ENCODE measurements at regions not wholly inside any gene's neighbourhood (a gene's known extent, or its start where the extent isn't known, plus 50 kb on each side); places are given as distances from the start of the nearest gene placed in this dataset.
"Not testable (repeated sequence)": the region's sequence is repeated elsewhere in the genome, so short reads cannot be mapped to it uniquely, and the experiment has no call there.

DNA sequence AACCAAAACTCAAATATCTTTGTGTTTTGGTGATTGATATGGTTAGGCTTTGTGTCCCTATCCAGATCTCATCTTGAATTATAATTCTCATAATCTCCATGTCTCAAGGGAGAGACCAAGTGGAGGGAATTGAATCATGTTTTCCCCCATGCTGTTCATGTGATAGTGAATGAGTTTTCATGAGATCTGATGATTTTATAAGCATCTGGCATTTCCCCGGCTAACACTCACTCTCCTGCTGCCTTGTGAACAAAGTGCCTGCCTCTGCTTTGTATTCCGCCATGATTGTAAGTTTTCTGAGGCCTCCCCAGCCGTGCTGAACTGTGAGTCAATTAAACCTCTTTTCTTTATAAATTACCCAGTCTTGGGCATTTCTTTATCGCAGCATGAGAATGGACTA is 419.5 kb downstream of the SH2D4B start:
- no peak for DNase-seq

DNA sequence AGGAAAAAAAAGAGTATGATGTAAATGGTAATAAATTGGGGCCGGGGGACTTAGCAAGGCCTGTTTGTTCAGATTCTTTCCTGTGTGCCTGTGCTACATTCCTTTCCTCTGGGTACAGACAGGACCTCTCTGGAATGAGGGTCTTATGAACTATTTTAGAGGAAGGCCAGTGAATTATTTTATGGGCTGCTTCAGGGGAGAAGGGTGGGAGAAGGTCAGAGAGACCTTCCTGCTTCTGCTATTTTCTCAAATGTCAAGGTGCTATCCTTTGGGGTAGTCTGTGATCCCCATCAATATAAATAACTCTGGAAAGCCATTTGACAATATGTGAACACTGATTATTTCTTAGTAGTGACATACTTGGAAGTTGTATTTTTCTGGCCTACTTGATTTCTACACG is 426.5 kb downstream of the SH2D4B start:
- no peak for DNase-seq

GRCh38 chr10:80964955-80965614 is 427.4 kb downstream of the SH2D4B start:
- DNase-seq = no peak

DNA sequence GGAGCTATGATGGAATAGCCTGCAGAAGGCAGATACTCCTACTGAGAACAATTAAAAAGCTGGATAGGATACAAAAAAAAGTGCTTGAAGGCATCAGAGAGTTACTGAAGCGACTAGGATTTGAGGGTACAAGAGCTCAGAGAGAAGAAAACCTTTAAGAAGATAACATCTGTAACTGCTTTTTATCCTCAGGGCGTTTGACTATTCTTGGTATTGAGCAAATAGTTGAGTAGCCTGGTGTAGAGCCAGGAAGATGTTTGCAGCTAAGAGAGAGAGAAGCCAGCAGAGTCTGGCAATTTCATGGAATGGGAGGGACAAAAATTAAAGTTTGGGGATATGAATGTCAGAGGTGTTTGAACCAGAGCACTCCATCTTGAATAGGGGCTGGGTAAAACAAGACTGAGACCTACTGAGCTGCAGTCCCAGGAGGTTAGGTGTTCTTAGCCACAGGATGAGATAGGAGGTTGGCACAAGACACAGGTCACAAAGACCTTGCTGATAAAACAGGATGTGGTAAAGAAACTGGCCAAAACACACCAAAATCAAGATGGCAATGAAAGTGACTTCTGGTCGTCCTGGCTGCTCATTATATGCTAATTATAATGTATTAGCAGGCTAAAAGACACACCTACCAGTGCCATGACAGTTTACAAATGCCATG is 428.8 kb downstream of the SH2D4B start:
- no peak for DNase-seq

DNA sequence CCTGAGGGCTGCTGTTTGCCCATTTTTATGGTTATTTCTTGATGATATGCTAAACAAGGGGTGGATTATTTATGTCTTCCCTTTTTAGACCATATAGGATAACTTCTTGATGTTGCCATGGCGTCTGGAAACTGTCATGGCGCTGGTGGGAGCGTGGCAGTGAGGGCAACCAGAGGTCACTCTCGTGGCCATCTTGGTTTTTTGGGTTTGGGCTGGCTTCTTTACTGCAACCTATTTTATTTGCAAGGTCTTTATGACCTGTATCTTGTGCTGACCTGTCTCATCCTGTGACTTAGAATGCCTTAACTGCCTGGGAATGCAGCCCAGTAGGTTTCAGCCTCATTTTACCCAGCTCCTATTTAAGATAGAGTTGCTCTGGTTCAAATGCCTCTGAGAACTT is 429.7 kb downstream of the SH2D4B start:
- DNase-seq = not testable (repeated sequence)

DNA sequence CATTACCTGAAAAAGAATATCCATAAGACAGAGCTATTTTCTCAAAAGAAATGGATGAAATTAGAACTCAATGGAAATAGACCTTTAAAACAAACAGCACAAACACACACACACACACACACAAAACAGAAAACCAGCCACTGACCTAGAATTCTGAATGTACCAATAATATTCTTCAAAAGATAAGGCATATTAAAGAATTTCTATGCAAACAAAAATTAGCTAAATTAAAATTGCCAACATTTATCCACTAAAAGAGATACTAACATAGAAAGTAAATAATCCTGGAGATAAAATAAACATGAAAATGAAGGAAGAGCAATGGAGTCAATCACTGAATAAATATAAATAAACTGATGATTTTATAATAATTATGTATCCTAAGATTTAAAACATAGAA is 431.2 kb downstream of the SH2D4B start:
- DNase-seq = no peak

DNA sequence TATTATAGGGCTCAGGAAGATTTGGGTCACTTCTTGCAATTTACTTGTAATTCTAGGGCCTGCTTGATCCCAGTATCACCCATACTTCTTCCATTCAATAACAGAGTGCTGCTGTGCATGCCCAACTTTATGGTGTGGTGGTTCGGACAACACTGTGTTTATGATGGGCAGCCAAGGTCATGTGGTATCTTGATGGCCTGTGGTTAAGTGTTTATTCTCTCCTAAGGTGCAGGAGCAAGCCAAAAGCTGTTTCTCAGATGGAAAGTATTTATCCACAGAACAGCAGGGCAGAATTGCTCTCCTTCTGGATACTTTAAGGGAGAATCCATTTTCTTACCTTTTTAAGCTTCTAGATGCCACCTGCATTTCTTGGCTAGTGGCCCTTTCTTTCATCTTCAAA is 433.8 kb downstream of the SH2D4B start:
- no peak for DNase-seq

DNA sequence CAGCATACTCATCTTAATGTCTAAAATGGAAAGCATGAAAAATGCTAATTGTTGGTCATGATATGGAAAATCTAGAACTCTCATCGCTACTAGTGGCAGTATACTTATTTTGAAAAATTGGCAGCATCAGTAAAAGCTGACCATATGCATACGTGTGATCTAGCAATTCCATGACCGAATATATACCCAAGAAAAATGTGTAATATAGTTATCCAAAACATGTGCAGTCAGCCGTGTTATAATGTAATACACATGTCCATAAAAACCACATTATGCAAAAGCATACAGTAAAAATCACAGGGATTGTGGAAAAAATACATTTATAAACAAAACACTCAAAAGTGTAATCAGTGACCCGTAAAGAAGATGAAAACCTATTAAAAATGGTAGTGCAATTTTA is 439.0 kb downstream of the SH2D4B start:
- DNase-seq = no peak

DNA sequence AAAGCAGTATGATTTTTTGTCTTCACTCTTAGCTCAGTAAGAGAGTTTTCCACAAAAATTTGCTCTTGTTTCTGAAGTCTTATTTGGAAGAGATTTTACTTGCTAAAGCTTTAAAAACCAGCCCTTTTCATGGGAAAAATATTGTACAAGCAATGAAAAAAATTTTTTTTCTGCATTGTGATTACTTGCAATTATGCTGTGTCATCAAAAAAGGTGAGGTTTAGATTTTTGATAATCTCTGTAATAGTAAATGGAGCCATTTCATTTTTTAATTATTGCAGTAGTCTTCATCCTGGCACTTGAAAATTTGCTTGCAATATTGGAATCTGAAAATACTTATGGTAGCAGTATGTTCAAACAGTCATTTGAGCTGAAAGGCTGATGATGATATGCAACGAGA is 447.4 kb downstream of the SH2D4B start:
- no peak for DNase-seq

GRCh38 chr10:80986596-80986995 is 448.9 kb downstream of the SH2D4B start:
- no peak for DNase-seq

- DNase-seq = no peak
These were observed 451.1 kb downstream of the SH2D4B start for GRCh38 chr10:80988755-80989154.

- DNase-seq = no peak
These were observed 459.0 kb downstream of the SH2D4B start for GRCh38 chr10:80996615-80997193.

GRCh38 chr10:81000781-81001180 is 463.1 kb downstream of the SH2D4B start:
- DNase-seq = no peak

DNA sequence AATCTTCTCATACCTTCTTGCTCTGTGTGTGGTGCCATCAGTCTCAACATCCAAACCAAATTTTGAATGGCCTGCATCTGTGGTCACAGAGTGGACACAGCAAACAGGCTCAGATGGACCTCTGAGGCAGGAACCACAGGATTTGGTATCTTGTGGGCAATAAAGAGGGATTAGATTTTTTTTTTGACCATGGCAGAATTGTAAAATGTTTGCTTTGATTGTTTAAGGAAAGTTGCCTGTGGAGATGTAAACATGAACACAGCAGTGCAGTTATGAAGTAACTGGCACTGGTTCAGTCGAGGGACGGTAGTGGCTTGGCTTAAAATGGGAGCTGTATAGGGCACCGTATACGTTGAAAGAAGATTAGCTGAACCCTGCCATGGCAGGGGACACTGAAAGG is 464.7 kb downstream of the SH2D4B start:
- DNase-seq = no peak

- DNase-seq = no peak
These were observed 470.2 kb downstream of the SH2D4B start for GRCh38 chr10:81007872-81008271.

DNA sequence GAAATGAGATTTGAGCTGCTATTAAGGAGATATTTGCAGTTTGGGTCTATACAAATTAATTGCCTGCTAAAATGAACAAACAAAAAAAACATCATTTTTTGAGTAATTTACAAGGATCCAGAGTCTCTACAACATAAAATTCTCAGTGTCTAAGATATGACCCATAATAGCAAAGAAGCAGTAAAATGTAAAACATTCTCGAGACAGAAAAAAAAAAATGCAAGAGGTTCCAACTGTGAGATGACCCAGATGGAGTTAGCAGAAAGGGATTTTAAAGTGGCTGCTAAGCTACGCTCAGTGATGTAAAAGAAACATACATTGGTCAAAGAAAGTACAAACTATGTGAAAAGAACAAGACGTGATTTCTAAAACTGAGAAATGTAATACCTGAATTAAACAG is 471.0 kb downstream of the SH2D4B start:
- no peak for DNase-seq

DNA sequence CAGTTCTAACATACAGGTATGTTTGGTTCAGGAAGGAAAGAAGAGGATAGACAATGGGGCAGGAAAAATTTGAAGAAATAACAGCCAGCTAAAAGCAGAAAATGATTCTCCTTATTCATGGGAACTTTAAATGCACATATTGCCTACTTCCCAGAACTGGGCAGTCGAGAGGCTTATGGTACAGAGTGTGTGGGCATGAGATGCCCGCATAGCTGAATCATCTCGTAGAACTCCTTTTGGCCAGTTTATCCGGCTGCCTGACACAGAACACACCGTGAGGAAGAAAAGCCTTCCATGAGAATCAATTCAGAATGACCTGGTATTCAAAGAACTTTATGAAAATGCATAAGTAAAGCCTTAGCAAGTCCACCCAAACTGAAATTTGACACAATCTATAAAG is 471.6 kb downstream of the SH2D4B start:
- no peak for DNase-seq

DNA sequence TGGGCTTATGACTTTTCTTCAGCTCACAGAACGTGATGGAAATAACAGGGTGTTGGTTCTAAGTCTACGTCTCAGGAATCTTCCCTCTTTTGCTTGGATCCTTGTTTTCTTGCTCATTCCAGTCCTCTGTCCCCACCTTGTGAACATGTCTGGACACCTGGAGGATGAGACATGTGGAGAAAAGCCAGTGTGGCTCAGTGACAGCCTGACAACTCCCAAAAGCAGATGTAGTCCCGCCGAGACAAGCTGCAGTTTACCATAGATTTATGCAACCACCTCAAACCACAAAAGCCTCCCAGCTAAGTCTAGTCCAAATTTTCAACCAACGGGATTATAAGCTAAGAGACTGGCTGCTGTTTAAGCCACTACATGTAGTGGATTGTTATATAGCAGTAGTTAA is 476.1 kb downstream of the SH2D4B start:
- no peak for DNase-seq

DNA sequence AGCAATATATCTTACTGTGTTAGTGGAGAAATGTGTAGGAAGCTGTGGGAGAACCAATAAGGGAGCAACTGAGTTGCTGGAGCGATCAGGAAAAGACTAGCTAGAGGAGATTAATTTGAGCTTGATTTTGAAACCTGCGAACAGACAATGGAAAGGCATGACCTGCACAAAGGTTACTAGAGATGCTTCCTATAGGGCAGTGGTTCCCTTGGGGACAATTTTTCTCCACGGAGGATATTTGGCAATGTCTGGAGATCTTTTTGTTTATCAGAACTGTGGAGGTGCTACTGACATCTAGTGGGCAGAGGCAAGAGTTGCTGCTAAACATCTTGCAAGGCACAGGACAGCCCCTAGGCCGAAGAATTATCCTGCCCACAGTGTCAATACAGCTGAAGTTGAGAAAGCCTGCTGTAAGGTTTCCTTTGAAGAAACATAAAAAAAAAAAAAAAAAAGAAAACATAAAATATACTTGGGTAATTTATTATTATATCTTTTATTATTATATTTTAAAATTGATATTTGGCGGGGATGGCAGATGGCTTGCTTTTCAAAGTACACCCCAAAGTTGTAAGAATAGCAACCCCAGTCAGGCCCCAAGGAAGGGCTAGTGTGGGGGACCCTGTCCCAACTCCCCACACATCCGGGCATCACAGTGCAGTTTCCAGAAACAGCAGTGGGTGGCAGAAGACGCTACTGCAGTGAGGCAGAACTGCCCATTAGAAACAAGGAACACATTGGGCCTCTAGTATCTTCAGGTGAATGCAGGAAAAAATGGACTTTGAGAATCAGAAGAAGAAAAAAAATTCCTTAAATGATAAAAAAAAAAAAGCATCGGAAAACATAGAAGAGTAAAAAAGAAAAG is 481.6 kb downstream of the SH2D4B start:
- no peak for DNase-seq

DNA sequence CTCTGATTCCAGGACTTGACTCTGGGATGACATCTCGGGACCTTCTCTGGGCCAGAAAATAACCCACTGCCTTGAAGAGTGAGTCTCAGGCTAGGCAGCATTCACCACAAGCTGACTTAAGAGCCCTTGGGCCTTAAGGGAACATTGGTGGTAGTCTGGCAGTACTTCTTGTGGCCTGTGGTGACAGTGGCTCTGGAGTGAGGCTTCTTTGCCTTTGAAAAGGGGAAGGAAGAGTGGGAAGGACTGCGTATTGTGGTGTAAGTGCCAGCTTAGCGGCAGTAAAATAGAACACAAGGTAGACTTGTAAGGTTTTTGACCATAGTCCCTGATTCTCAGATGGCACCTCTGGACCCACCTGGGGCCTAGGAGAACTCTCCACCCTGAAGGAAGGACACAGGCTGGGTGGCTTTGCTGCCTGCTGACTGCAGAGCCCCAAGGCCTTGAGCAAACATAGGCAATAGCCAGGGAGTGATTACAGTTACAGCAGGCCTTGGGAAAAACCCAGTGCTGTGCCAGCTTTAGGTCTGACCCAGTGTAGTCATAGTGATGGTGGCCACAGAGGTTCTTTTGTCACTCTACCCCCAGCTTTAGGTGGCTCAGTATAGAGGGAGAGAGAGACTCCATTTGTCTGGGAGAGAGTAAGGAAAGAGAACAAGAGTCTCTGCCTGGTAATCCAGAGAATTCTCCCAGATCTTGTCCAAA is 483.9 kb downstream of the SH2D4B start:
- DNase-seq = no peak

- no peak for DNase-seq
These were observed 488.9 kb downstream of the SH2D4B start for GRCh38 chr10:81026591-81026990.

GRCh38 chr10:81027223-81027622 is 489.5 kb downstream of the SH2D4B start:
- no peak for DNase-seq

DNA sequence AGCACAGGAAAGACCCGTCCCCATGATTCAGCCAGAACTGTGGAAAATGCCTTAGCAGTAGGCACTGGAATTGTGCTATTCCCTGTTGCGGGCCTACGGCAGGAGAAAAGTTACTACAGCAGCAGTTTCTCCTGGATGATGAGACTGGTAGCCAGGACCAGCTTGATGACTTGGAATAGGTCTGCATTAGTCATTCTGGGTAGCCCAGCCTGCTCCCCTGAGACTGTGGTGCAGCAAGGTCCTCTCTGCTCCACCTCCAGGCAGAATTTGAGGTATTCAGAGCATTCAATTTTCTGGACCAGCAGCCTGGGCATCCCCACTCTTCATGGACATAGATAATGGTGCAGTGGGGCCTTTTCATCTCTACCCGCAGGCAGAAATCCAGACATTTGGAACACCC is 490.0 kb downstream of the SH2D4B start:
- DNase-seq = no peak

Measured in activated gamma-delta T cell treated with Interleukin-2 at 50 U/mL for 16 hours (primary cell).